HCT116 (cell line): ENCODE measurements at regions not wholly inside any gene's neighbourhood (a gene's known extent, or its start where the extent isn't known, plus 50 kb on each side); places are given as distances from the start of the nearest gene placed in this dataset.

ENCODE experiments used
- ATAC-seq: fragments of 200-7000 bp; cut with Tn5 transposase; 2 replicates; pipeline ENCODE4 v1.9.1; 2020; ENCODE audit warnings: mild to moderate bottlenecking, moderate library complexity
- BruUV-seq: library from RNA; stranded (reverse); fragments of 400-500 nt; replicated peaks from 2 replicates; lab custom pipeline; 2021; lab: Mats Ljungman, UMichigan
- CTCF ChIA-PET: fragments of 300-600 bp; sonication (Branson Sonifier 250); formaldehyde crosslinking; loops from one replicate; lab custom pipeline; 2021; ENCODE audit warnings: antibody characterized with exemption; lab: Charles Lee
- POLR2A ChIA-PET: fragments of 300-600, 350-600 bp; sonication (Branson Sonifier 250); formaldehyde crosslinking; loops from one replicate; lab custom pipeline; 2021; ENCODE audit warnings: antibody characterized with exemption; lab: Charles Lee
- RAD21 ChIA-PET, 2 experiments: fragments of 300-600 bp; sonication (Branson Sonifier 250); formaldehyde crosslinking; loops; one replicate each; lab custom pipeline; 2023; ENCODE audit warnings: low total read pairs in 2 of 2; ENCODE audit not compliant: uncharacterized antibody in 2 of 2, unreplicated experiment in 2 of 2, low non-redundant PET in 1 of 2; lab: Charles Lee
- DNase-seq: peaks from one replicate; pipeline ENCODE4 v3.0.0-alpha.2; 2010; ENCODE audit warnings: low read depth, low spot score
- H2AFZ ChIP-seq: fragments of 200-600 bp; shearing (Covaris generic), sonication (generic); 2 replicates; pipeline ENCODE4 v1.6.1; 2017; ENCODE audit warnings: low read depth, mixed run types, mixed read lengths, antibody characterized with exemption, low read length; ENCODE audit not compliant: poor library complexity, severe bottlenecking
- H3K27ac ChIP-seq: 2 replicates; pipeline ENCODE4 v1.5.1; 2012; ENCODE audit warnings: low read depth, low read length
- H3K27me3 ChIP-seq: fragments of 200-600 bp; sonication (generic); 2 replicates; pipeline ENCODE4 v1.6.1; 2016; ENCODE audit warnings: mixed run types, low read length, mixed read lengths; ENCODE audit not compliant: insufficient read depth
- H3K36me3 ChIP-seq, 2 experiments: fragments of 200-500 bp in 1 of 2; fragments of 200-600 bp in 1 of 2; sonication (Bioruptor generic) in 1 of 2; sonication (generic) in 1 of 2; 2 replicates each; pipeline versions ENCODE4 v1.5.1 to v1.6.1; 2014 to 2016; ENCODE audit warnings: low read length in 2 of 2, inconsistent platforms in 1 of 2, mixed read lengths in 1 of 2, mixed run types in 1 of 2; ENCODE audit not compliant: insufficient read depth in 2 of 2, control insufficient read depth in 1 of 2
- H3K4me1 ChIP-seq, 2 experiments: fragments of 200-600 bp in 1 of 2; sonication (generic) in 1 of 2; 2 replicates each; pipeline versions ENCODE4 v1.5.1 to v1.6.1; 2012 to 2017; ENCODE audit warnings: low read length in 2 of 2, inconsistent platforms in 1 of 2, mild to moderate bottlenecking in 1 of 2, mixed read lengths in 1 of 2, mixed run types in 1 of 2, moderate library complexity in 1 of 2; ENCODE audit not compliant: insufficient read depth in 2 of 2, control insufficient read depth in 1 of 2
- H3K4me2 ChIP-seq: fragments of 200-600 bp; sonication (generic); 2 replicates; pipeline ENCODE4 v1.6.1; 2017; ENCODE audit warnings: mixed run types, low read length, mixed read lengths
- H3K4me3 ChIP-seq, 2 experiments: fragments of 200-600 bp in 1 of 2; sonication (generic) in 1 of 2; replicated peaks in 1 of 2; 2 replicates each; pipeline ENCODE4 v1.5.1; 2011 to 2016; ENCODE audit warnings: low read length in 2 of 2, control low read depth in 1 of 2, low read depth in 1 of 2, mild to moderate bottlenecking in 1 of 2, mixed read lengths in 1 of 2, mixed run types in 1 of 2
- H3K79me2 ChIP-seq: fragments of 200-600 bp; sonication (generic); 2 replicates; pipeline ENCODE4 v1.6.1; 2017; ENCODE audit warnings: mild to moderate bottlenecking, mixed run types, low read length, moderate library complexity, mixed read lengths; ENCODE audit not compliant: insufficient read depth
- H3K9ac ChIP-seq: fragments of 200-600 bp; sonication (generic); 2 replicates; pipeline ENCODE4 v1.6.1; 2016; ENCODE audit warnings: low read length, mixed read lengths
- H3K9me2 ChIP-seq: fragments of 200-600 bp; sonication (generic), shearing (Covaris generic); 2 replicates; pipeline ENCODE4 v1.6.1; 2017; ENCODE audit warnings: mixed run types, mild to moderate bottlenecking, moderate library complexity; ENCODE audit not compliant: insufficient read depth
- H3K9me3 ChIP-seq, 2 experiments: fragments of 200-500 bp in 1 of 2; fragments of 200-600 bp in 1 of 2; sonication (Bioruptor generic) in 1 of 2; sonication (generic) in 1 of 2; 2 replicates each; pipeline ENCODE4 v1.6.1; 2014 to 2017; ENCODE audit warnings: low read length in 2 of 2, mixed read lengths in 2 of 2, inconsistent platforms in 1 of 2, low read depth in 1 of 2, mild to moderate bottlenecking in 1 of 2, mixed run types in 1 of 2, moderate library complexity in 1 of 2; ENCODE audit not compliant: control insufficient read depth in 1 of 2, insufficient read depth in 1 of 2
- H4K20me1 ChIP-seq: fragments of 200-600 bp; sonication (generic), shearing (Covaris generic); 2 replicates; pipeline ENCODE4 v1.6.1; 2017; ENCODE audit warnings: mixed run types, mild to moderate bottlenecking, moderate library complexity; ENCODE audit not compliant: insufficient read depth
- CEBPB ChIP-seq: IDR thresholded peaks from 2 replicates; pipeline ENCODE4 v1.6.1; 2012; ENCODE audit warnings: low read depth
- ELF1 ChIP-seq: IDR thresholded peaks from 2 replicates; pipeline ENCODE4 v1.6.1; 2012; ENCODE audit warnings: low read depth, borderline replicate concordance
- FOSL1 ChIP-seq: IDR thresholded peaks from 2 replicates; pipeline ENCODE4 v1.6.1; 2012; ENCODE audit warnings: low read depth
- JUND ChIP-seq: IDR thresholded peaks from 2 replicates; pipeline ENCODE4 v1.6.1; 2012
- POLR2A ChIP-seq: IDR thresholded peaks from 2 replicates; pipeline ENCODE4 v1.7.0; 2011; ENCODE audit warnings: borderline replicate concordance; ENCODE audit not compliant: insufficient read depth, insufficient read length; ENCODE audit errors: extremely low read depth
- SIN3A ChIP-seq: IDR thresholded peaks from 2 replicates; pipeline ENCODE4 v1.6.1; 2012; ENCODE audit warnings: low read depth
- SP1 ChIP-seq: IDR thresholded peaks from 2 replicates; pipeline ENCODE4 v1.6.1; 2012; ENCODE audit warnings: low read depth
- YY1 ChIP-seq: IDR thresholded peaks from 2 replicates; pipeline ENCODE4 v1.6.1; 2011; ENCODE audit warnings: low read length, low read depth, moderate library complexity, mild to moderate bottlenecking; ENCODE audit not compliant: insufficient replicate concordance; ENCODE audit errors: extremely low read depth
- ZFX ChIP-seq: fragments of 450-650 bp; IDR thresholded peaks from 2 replicates; pipeline ENCODE4 v1.6.1; 2017
- intact Hi-C: fragments of 100-400 bp; cut with micrococcal nuclease; formaldehyde crosslinking; loops from 2 replicates; pipeline ENCODE4 v1.10.0; 2022
- TF ChIP-seq, protein P1 (sequence below): IDR thresholded peaks from 2 replicates; pipeline ENCODE4 v1.6.1; 2012; ENCODE audit warnings: low read depth

GRCh38 chr2:118190474-118190873, 102.2 kb downstream of the INSIG2 start:
- H3K9ac ChIP-seq = no peak overlapping the region
- TF ChIP-seq FOSL1 (peak; percentile 51; the same call in 1 of the 2 replicates), SP1 (peak; percentile 25; the same call in 1 of the 2 replicates), YY1 (no peak), SIN3A (no peak), POLR2A (no peak), CEBPB (peak; percentile 90), ZFX (no peak), JUND (peak; percentile 47; the same call in 1 of the 2 replicates), ELF1 (no peak)
- TF ChIP-seq, protein P1, sequence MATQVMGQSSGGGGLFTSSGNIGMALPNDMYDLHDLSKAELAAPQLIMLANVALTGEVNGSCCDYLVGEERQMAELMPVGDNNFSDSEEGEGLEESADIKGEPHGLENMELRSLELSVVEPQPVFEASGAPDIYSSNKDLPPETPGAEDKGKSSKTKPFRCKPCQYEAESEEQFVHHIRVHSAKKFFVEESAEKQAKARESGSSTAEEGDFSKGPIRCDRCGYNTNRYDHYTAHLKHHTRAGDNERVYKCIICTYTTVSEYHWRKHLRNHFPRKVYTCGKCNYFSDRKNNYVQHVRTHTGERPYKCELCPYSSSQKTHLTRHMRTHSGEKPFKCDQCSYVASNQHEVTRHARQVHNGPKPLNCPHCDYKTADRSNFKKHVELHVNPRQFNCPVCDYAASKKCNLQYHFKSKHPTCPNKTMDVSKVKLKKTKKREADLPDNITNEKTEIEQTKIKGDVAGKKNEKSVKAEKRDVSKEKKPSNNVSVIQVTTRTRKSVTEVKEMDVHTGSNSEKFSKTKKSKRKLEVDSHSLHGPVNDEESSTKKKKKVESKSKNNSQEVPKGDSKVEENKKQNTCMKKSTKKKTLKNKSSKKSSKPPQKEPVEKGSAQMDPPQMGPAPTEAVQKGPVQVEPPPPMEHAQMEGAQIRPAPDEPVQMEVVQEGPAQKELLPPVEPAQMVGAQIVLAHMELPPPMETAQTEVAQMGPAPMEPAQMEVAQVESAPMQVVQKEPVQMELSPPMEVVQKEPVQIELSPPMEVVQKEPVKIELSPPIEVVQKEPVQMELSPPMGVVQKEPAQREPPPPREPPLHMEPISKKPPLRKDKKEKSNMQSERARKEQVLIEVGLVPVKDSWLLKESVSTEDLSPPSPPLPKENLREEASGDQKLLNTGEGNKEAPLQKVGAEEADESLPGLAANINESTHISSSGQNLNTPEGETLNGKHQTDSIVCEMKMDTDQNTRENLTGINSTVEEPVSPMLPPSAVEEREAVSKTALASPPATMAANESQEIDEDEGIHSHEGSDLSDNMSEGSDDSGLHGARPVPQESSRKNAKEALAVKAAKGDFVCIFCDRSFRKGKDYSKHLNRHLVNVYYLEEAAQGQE = no peak
- H3K9me2 ChIP-seq = no peaks in the 10 kb centered on the region
- BruUV-seq = no TSS peak
- H3K79me2 ChIP-seq = no peaks in the 10 kb centered on the region
- no peaks in the 10 kb centered on the region for H3K36me3 ChIP-seq
- H3K27me3 ChIP-seq = no peaks in the 10 kb centered on the region
- H4K20me1 ChIP-seq = no peaks in the 10 kb centered on the region
- H3K4me3 ChIP-seq = no peak overlapping the region
- no peak overlapping the region for H3K27ac ChIP-seq
- ATAC-seq (no peak), DNase-seq (no peak)
- ChIA-PET POLR2A (no interaction called here), RAD21 (no interaction called here), CTCF (no interaction called here)
- no peak overlapping the region for H2AFZ ChIP-seq
- peaks cover 10 to 22% of the 10 kb centered on the region in 2 experiments; a peak in 3 of 4 replicates for H3K4me1 ChIP-seq
- intact Hi-C loops = no loop called here
- H3K4me2 ChIP-seq = 0 out of 2 replicates have a peak overlapping the region, but pooled peaks have one; percentile 2
- no peaks in the 10 kb centered on the region for H3K9me3 ChIP-seq
